NT2/D1 (cell line): ENCODE measurements at regions not wholly inside any gene's neighbourhood (a gene's known extent, or its start where the extent isn't known, plus 50 kb on each side); places are given as distances from the start of the nearest gene placed in this dataset.

Experiments
- DNase-seq: peaks from one replicate; pipeline ENCODE4 v3.0.0-alpha.2; 2011; ENCODE audit warnings: low read depth, low spot score
- H3K27me3 ChIP-seq: 2 replicates; pipeline ENCODE4 v1.6.0; 2011; ENCODE audit warnings: mild to moderate bottlenecking; ENCODE audit not compliant: insufficient read length, insufficient read depth
- H3K36me3 ChIP-seq: 2 replicates; pipeline ENCODE4 v1.6.1; 2011; ENCODE audit warnings: mild to moderate bottlenecking, low read length, mixed read lengths; ENCODE audit not compliant: insufficient read depth, insufficient read length
- H3K4me1 ChIP-seq: 2 replicates; pipeline ENCODE4 v1.5.1; 2011; ENCODE audit not compliant: insufficient read depth, insufficient read length
- H3K4me3 ChIP-seq: 2 replicates; pipeline ENCODE4 v1.5.1; 2011; ENCODE audit warnings: low read depth; ENCODE audit not compliant: insufficient read length
- H3K9ac ChIP-seq: 2 replicates; pipeline ENCODE4 v1.6.0; 2011; ENCODE audit warnings: low read depth; ENCODE audit not compliant: insufficient read length
- H3K9me3 ChIP-seq: 2 replicates; pipeline ENCODE4 v1.5.1; 2011; ENCODE audit warnings: mild to moderate bottlenecking, low read length; ENCODE audit not compliant: insufficient read depth
- SUZ12 ChIP-seq: IDR thresholded peaks from 2 replicates; pipeline ENCODE4 v1.6.1; 2011; ENCODE audit not compliant: insufficient read length, insufficient read depth; ENCODE audit errors: extremely low read depth
- YY1 ChIP-seq: IDR thresholded peaks from 2 replicates; pipeline ENCODE4 v1.6.1; 2011; ENCODE audit not compliant: insufficient read length, insufficient read depth
- ZNF274 ChIP-seq: IDR thresholded peaks from 2 replicates; pipeline ENCODE4 v1.6.1; 2011; ENCODE audit warnings: mild to moderate bottlenecking, low read depth, low read length

- no peak overlapping the region for H3K4me3 ChIP-seq
- H3K27me3 ChIP-seq, result no peaks in the 10 kb centered on the region
- TF ChIP-seq YY1 (no peak), SUZ12 (no peak), ZNF274 (no peak)
- no peak for DNase-seq
- no peaks in the 10 kb centered on the region for H3K4me1 ChIP-seq
- H3K9ac ChIP-seq, result no peak overlapping the region
- H3K36me3 ChIP-seq, result no peaks in the 10 kb centered on the region
- H3K9me3 ChIP-seq, result no peaks in the 10 kb centered on the region
Measured at GRCh38 chr4:137668885-137669545, 136.7 kb upstream of the PCDH18 start.

- Histone ChIP-seq H3K4me1 (no peaks in the 10 kb centered on the region), H3K36me3 (no peaks in the 10 kb centered on the region), H3K9me3 (peaks cover 10% of the 10 kb centered on the region; the same call in 1 of the 2 replicates), H3K9ac (no peak overlapping the region), H3K4me3 (no peak overlapping the region), H3K27me3 (no peaks in the 10 kb centered on the region)
- no peak for TF ChIP-seq YY1
- TF ChIP-seq ZNF274, result no peak
- TF ChIP-seq SUZ12, result no peak
- DNase-seq, result no peak
Measured at GRCh38 chr4:137664416-137664815, 132.1 kb upstream of the PCDH18 start.

- TF ChIP-seq ZNF274 (no peak), YY1 (no peak), SUZ12 (no peak)
- H3K4me3 ChIP-seq, result no peak overlapping the region
- H3K9ac ChIP-seq, result no peak overlapping the region
- no peaks in the 10 kb centered on the region for H3K4me1 ChIP-seq
- no peaks in the 10 kb centered on the region for H3K27me3 ChIP-seq
- no peak for DNase-seq
- no peaks in the 10 kb centered on the region for H3K36me3 ChIP-seq
- H3K9me3 ChIP-seq, result peaks cover 10% of the 10 kb centered on the region; the same call in 1 of the 2 replicates
Measured at GRCh38 chr4:137664046-137664387, 131.7 kb upstream of the PCDH18 start.

DNA sequence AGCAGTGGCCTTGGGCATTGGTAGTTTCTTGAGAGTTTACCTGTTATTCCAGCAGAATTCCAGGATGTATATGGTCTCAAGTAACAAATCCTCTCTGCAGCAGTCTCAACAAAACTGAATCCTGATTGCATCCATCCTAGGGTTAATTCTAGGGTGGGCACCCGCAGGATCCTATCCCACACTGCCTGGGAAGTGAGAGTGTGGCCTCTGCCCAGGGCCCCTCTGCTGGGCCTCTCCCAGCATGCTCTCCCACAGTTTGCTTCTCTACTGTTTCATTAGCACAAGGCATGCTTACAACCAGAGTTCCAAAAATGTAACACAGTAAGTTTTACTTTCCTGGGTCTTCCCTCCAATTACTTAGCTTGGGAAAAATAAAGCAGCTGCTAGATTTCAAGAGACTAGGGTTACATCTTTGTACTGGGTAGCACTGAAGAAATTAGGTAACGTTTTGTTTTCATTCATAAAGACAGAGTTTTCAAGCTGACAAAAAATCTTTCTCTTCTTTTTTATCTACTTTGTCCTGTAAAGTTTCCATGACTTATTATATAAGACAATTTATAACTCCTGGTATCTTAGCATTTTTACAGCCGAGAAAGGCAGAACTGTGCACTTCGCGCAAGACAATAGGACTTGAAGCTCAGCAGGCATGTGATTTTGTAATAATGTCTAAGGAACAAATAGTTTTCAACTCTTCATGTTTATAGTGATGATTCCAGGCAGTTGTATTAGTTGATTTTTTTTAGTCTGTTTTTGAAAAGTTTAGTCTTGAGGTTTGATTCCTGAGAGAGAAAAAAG, 131.2 kb upstream of the PCDH18 start:
- no peak for TF ChIP-seq YY1
- Histone ChIP-seq H3K9ac (no peak overlapping the region), H3K9me3 (peaks cover 10% of the 10 kb centered on the region; the same call in 1 of the 2 replicates), H3K4me3 (no peak overlapping the region), H3K27me3 (no peaks in the 10 kb centered on the region), H3K36me3 (no peaks in the 10 kb centered on the region), H3K4me1 (no peaks in the 10 kb centered on the region)
- no peak for DNase-seq

DNA sequence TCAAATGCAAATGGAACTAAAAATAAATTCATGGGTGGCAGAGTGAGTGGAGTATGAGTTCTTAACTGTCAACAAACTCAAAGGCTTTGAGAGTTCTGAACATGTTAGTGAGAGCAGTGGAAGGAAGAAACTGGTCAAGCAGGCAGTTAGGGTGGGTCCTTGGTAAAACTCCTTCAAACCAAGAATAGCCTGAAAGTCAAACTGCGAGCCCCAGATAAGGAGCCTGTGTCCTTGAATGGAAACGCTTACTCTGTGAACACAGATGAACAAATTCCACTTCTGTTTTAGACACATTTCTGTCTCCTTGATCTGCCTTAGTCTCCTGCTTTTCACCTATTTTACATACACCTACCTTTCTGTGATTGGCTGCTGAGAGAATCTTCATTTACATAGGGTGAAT, 129.4 kb upstream of the PCDH18 start:
- Histone ChIP-seq H3K9me3 (peaks cover 10% of the 10 kb centered on the region; the same call in 1 of the 2 replicates), H3K27me3 (no peaks in the 10 kb centered on the region), H3K4me1 (no peaks in the 10 kb centered on the region), H3K4me3 (no peak overlapping the region), H3K9ac (no peak overlapping the region), H3K36me3 (no peaks in the 10 kb centered on the region)
- DNase-seq, result no peak
- TF ChIP-seq ZNF274 (no peak), YY1 (no peak), SUZ12 (no peak)

GRCh38 chr4:137660211-137660610, 127.9 kb upstream of the PCDH18 start:
- Histone ChIP-seq H3K27me3 (no peaks in the 10 kb centered on the region), H3K9ac (no peak overlapping the region), H3K9me3 (peaks cover 10% of the 10 kb centered on the region; the same call in 1 of the 2 replicates), H3K4me1 (no peaks in the 10 kb centered on the region), H3K36me3 (no peaks in the 10 kb centered on the region), H3K4me3 (no peak overlapping the region)
- TF ChIP-seq SUZ12, result no peak
- TF ChIP-seq YY1, result no peak
- TF ChIP-seq ZNF274, result no peak
- no peak for DNase-seq

GRCh38 chr4:137659431-137659830, 127.1 kb upstream of the PCDH18 start:
- Histone ChIP-seq H3K27me3 (no peaks in the 10 kb centered on the region), H3K36me3 (no peaks in the 10 kb centered on the region), H3K4me1 (no peaks in the 10 kb centered on the region), H3K9ac (no peak overlapping the region), H3K9me3 (peaks cover 10% of the 10 kb centered on the region; the same call in 1 of the 2 replicates), H3K4me3 (no peak overlapping the region)
- TF ChIP-seq ZNF274 (no peak), YY1 (no peak), SUZ12 (no peak)
- no peak for DNase-seq
